Fibroblast of skin of scalp (primary cell): ENCODE measurements at regions not wholly inside any gene's neighbourhood (a gene's known extent, or its start where the extent isn't known, plus 50 kb on each side); places are given as distances from the start of the nearest gene placed in this dataset.
"Not testable (repeated sequence)": the region's sequence is repeated elsewhere in the genome, so short reads cannot be mapped to it uniquely, and the experiment has no call there.

ENCODE experiments used
- DNase-seq: peaks from one replicate; pipeline ENCODE4 v3.0.0-alpha.2; 2013

- DNase-seq = no peak
Measured at GRCh38 chr3:152621967-152622810, 212.7 kb upstream of the P2RY1 start.

DNA sequence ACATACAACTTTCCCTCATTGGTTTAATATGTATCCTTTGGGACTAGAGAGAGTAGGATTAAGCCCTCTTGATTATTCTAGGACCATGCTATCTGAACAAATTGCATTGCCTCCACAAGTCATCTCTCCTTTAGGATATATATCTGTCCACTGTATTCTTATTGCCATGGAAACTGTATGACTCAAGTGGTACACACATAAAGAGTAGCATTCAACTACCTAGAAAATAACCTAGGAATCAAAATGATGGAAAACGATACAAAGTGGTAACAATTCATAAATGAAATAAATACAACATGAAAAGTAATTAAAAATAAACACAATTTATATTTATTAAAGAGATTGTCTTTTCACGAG is 212.1 kb upstream of the P2RY1 start:
- no peak for DNase-seq

DNA sequence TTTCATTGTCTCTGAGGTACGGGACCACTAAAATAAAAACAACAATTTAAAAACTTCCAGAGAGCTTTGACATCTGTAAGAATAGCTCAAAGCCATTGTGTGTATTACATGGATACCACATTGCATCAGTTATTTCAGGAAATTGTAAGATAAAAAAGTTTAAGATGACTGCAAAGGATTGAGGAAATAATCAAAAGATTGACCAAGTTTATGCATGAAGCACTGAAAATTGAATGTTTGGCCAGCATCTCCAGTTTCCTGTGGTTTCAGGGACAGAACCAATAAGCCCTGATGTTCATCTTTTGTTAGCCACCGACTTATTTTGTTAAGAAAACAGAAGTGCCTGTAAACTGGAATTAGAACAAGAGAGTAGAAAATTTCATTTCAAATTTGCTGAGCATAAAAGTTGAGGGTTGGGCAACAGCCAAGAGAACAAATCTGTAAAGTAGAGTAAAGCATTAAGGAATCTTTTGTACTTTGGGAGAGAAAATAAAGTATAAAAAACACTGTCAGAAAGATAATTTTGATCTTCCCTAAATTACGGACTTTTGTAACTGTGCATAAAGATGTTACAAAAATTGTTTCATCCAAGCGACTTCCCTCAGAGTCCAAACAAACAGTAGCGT is 211.5 kb upstream of the P2RY1 start:
- DNase-seq = no peak

DNA sequence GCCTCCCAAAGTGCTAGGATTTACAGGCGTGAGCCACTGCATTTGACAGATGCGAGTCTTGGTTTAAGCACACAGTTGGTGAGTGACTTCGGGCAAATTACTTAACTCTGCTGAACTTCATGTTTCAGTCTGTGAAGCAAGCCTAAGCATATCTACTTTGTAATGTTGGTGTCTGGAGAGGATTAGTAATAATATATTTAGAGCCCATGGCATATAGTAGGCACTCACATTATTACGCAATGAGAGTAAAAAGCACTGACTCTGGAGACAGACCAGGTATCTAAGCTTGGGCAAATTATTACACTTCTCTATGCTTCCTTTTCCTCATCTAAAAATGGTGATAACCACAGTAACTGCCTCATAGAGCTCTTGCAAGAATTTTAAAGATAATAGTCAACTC is 208.7 kb upstream of the P2RY1 start:
- no peak for DNase-seq

GRCh38 chr3:152628496-152628895 is 206.4 kb upstream of the P2RY1 start:
- DNase-seq = no peak

DNA sequence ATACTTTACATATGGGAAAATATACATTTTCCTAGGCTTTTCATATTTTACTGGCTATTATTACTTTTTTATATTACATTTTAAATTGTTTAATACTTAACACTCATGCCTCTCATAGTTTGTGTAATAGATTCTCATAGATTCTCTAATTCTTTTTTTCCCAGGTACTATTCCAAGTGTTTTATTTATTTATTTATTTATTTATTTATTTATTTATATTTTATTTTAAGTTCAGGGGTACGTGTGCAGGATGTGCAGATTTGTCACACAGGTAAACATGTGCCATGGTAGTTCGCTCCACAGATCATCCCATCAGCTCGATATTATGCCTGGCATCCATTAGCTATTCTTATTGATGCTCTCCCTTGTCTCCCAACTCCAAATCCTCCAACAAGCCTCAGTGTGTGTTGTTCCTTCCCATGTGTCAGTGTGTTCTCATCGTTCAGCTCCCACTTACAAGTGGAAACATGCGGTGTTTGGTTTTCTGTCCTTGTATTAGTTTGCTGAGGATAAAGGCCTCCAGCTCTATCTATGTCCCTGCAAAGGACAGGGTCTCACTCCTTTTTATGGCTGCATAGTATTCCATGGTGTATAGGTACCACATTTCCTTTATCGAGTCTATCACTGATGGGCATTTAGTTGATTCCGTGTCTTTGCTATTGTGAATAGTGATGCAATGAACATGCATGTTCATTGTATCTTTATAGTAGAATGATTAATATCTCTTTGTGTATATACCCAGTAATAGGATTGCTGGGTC is 205.4 kb upstream of the P2RY1 start:
- DNase-seq = no peak

DNA sequence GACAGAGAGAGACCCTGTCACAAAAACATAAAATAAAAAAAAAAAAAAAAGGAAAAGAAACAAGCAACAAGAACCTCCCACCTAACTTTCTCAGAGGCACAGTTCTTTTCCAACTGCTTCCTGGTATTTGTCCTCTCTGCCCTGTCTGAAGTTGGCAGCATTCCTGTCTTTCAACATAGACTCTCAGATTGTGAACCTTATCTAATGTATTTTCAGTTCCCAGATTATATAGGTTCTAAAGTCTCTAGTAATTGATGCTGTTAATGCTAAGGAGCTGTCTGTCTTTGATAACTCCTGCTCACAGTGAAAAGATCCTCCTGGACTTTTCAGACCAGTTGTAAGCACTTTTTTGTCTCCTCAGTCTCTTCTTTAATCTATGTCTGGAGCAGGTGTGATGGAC is 199.5 kb upstream of the P2RY1 start:
- DNase-seq = no peak

DNA sequence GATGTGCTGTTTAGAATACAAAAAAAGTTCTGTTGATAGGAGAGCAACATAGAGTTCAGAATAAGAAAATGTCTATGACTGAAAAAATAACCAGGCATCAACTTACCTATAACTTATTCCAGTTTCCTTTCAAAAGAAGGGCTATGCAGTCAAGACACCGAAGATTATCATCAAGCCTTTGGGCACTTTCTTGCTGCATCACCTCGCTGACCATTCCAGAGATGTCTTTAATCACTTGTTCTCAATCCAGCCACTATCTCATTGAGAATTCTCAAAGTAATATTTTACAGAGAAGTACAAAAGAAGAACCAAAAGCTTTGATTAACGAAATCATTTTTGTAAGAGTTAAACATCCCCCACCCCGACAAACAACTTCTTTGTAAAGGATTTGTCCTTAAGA is 198.3 kb upstream of the P2RY1 start:
- DNase-seq = no peak

DNA sequence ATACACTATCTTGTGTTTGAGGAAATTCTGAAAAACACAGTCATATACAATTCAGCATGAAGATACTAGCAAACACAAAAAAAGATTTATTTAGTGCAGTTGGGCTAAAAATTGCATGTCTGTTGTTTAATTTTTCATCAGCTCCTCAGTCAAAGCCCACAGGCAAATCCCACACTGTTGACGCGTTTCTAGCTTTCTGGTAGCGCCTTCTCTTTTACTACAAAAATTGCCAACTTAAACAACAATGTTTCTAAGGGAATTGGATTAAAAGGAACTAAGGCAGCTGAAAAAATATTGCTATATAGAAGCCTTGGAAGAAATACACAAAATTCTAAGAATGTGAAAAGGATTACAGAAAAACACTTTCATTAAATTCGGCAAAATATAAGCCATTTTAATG is 196.7 kb upstream of the P2RY1 start:
- DNase-seq = no peak

DNA sequence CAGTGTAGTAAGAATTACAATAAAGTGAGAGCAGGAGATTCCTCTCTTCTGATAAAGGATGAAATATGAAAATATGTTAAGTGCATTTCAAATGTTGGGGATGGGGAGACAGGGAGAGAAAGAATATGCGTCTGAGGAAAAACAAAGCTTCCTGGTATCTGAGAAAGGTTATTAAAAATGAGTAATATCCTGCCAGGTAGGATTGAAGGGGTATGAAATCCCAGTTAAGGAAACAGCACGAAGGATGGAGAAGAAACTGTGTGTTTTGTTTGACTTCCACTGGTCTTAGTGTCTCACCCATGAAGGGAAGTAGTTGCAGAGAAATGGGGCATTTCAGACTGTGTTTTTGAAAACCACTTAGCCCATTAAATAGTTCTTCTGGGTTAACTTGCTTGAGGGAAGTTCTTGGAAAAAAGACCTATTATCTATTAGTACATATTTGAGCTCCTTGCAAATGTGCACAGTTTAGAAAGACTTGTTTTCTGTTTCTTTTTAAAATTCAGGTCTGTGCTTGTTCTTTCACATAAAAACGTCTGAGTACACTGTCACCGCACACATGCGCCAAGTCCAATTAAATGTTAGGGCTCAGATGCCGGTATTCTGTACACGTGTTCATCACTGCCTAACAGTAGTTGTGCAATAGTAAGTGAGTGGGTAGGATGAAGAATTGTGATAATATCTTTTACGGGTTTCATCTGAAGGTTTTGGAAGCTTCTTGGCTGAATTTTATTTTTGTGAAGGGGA is 196.1 kb upstream of the P2RY1 start:
- no peak for DNase-seq

DNA sequence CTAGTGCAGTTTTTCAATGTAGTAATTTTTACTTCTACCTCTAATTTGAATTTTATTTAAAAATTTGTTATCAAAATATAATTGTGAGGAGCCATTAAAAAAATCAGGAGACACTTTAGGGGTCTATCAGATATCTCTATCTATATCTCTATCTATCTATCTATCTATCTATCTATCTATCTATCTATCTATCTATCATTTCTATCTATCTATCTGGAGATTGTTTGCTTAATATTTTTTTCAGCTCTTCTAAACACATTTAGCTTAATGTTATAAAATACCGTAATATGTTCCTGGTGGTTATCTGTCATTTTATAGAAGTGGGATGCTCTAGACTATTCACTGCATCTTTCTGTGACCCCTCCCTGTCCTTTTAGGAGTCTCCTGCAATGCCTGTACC is 193.7 kb upstream of the P2RY1 start:
- DNase-seq = no peak

- DNase-seq = no peak
Measured at GRCh38 chr3:152642658-152643057, 192.3 kb upstream of the P2RY1 start.

- DNase-seq = no peak
Measured at GRCh38 chr3:152644478-152644877, 190.5 kb upstream of the P2RY1 start.

DNA sequence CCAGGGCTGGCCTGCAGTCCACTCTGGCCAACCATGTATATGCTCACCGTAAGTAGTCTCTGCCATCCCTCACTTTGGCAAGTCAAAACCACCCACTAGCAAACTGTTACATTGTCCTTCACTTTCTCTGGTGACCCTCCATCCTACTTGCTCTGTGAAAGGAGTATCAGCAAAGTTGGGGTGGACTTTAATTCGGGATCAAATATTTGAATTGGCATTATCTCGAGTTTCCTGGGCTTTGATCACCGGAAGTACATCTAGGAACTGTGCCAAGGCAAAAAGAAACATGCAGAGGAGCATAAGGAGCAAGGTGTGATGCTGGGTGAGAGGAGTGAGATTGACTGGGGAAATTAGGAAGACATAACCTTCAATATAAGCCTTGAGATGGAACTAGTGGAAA is 188.9 kb upstream of the P2RY1 start:
- DNase-seq = no peak

DNA sequence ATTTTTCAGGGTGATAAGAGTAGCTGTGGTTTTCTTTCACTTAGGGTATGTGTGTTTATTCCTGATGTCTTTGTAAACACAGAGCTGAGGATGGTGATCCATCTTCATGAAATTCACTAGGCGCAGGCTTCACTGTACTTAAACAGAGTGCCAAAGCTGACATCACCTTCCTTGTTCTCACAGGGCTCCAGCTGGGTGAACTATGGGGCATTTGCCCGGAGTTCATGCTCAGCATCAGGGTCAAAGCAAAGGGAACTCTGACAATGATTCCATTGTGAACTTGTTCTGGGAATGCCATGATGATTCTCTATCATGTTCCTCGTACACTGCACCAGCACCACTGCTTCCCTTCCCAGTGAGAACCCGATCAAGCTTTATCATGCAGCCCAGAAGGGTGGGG is 184.8 kb upstream of the P2RY1 start:
- no peak for DNase-seq

DNA sequence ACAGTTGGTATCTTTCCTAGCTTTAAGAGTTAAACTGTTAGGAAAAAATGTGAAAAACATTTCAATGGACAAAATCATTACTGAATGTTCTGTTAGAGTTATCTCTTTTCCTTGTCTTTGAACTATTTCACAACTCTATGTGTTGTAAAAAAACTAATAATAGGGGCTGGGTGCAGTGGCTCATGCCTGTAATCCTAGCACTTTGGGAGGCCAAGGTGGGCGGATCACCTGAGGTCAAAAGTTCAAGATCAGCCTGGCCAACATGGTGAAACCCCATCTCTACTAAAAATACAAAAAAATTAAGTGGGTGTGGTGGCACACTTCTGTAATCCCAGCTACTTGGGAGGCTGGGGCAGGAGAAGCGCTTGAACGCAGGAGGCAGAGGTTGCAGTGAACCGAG is 184.0 kb upstream of the P2RY1 start:
- not testable (repeated sequence) for DNase-seq

DNA sequence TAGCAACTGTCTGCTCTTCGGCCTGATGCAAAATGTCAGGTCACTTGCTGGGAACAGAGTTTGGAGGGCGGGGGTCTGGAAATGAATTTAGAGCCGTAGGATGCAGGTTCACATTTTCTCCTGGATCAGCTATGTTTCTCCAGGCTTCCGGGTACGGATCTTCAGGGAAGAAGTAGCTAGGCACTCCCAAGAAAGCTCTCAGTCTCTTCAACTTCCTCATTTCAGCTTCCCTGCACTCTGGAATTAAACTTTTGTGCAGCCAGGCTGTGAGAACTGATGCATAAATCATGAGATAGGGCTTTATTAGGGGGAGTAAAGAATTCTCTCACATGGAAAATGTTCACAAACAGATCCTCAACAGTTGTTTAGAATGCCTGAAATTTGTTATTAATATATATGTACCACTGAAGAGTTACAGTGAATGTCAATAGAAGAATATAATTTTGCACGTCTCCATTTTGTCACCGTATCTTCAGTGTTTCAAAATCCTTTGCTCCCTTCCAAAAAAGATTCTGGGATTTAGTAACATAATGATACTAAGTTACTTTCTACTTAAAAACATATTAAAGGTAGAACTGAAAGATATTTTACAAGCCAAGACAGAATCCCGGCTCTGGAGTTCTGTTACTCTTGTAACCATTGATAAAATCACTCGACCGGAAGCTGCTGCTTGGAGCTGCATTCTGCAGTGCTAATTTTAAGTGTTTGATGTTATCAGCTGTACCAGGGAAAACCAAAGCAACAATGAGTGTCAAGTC is 178.5 kb upstream of the P2RY1 start:
- no peak for DNase-seq

GRCh38 chr3:152656972-152657355 is 178.0 kb upstream of the P2RY1 start:
- no peak for DNase-seq

DNA sequence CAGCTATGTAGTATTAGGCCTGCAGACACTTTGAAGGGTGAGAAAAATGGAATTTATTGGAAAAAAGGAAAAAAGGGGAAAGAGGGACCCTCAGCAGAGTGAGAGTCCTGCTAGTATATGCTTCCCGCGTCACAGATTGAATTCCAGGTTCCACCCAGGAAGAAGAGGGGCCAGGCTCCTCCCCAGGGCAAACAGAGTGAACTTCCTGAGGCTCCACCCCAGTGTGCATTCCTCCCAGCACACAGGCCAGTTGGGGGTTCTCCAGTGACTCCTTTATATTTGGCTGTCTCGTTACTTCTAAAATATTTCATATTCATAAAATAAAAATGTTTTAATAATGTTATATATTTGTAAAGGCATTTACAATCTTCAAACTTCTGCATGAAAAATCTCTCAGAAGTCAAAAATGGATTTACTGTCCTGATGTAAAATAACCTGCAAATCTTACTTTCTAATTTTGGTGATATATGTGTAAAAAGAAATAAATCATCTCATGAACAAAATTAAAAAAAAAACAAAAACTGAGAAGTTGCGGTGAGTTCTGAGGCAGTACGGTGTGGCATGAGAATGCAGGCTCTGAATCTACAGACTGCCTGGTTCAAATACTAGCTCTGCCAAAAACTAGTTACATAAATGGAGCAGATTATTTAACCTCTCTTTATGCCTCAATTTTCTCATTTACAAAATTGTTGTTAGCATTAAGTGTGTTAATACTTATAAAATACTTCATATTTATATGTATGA is 175.8 kb upstream of the P2RY1 start:
- no peak for DNase-seq

DNA sequence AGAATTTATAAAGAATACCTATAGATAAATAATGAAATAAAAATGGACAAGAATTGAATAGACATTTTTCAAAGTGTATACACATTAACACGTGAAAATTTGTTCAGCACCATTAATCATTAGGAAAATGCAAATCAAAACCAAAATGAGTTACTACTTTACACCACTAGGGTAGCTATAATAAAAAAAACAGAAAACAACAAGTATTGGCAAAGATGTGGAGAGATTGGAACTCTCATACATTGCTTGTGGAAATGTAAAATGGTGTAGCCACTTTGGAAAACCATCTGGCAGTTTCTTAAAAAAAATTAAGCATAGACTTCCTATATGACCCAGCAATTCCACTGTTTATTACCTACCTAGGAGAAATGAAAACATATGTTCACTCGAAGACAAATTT is 172.8 kb upstream of the P2RY1 start:
- DNase-seq = no peak

DNA sequence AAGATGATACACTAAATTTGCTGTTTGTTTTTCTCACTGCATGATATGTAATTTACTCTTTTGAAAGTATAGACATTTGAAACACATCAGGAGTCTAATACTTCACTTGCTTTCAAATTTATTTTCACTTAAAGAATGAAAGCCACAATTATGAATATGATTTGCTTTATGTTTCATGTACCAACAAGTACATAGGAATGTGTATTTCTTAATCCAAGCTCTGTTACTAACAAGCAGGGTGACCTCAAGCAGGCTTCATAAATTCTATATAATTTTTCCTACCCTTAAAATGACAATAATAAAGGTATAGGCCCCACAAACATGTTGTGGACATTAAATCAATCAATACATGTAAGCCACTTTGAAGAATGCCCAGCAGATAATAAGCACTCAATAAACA is 170.2 kb upstream of the P2RY1 start:
- no peak for DNase-seq

DNA sequence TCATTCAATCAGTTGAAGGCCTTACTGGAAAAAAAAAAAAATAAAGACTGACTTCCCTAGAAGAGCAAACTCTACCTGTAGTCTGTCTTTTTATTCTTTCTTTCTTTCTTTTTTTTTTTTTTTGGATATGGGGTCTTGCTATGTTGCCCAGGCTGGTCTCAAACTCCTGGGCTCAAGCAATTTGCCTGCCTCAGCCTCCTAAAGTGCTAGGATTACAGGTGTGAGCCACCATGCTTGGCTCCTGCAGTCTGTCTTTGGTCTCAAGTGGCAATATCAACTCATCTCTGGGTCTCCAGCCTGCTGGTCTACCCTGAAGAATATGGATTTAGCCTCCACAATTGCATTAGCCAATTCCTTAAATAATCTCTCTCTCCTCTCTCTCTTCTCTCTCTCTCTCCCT is 167.7 kb upstream of the P2RY1 start:
- no peak for DNase-seq
